Brain microvascular endothelial cell (primary cell): ENCODE measurements at regions not wholly inside any gene's neighbourhood (a gene's known extent, or its start where the extent isn't known, plus 50 kb on each side); places are given as distances from the start of the nearest gene placed in this dataset.
"Not testable (repeated sequence)": the region's sequence is repeated elsewhere in the genome, so short reads cannot be mapped to it uniquely, and the experiment has no call there.

Source experiments
- DNase-seq: peaks from one replicate; pipeline ENCODE4 v3.0.0-alpha.2; 2020
- H3K27ac ChIP-seq: fragments of 250-450 bp; sonication (Bioruptor Pico); 2 replicates; pipeline ENCODE4 v1.5.1; 2020; ENCODE audit warnings: mild to moderate bottlenecking, moderate library complexity
- H3K27me3 ChIP-seq: fragments of 250-450 bp; sonication (Bioruptor Pico); replicated peaks from 2 replicates; pipeline ENCODE4 v1.5.1; 2020; ENCODE audit warnings: mild to moderate bottlenecking
- H3K36me3 ChIP-seq: fragments of 250-450 bp; sonication (Bioruptor Pico); replicated peaks from 2 replicates; pipeline ENCODE4 v1.5.1; 2020; ENCODE audit warnings: mild to moderate bottlenecking
- H3K4me3 ChIP-seq: 2 replicates; pipeline ENCODE4 v1.5.1; 2011; ENCODE audit warnings: low read depth, mild to moderate bottlenecking, control low read depth, low read length, moderate library complexity
- in situ Hi-C: cut with HindIII; loops from 2 replicates; pipeline ENCODE4 v1.10.0; 2017; ENCODE audit warnings: low sequenced_read_pairs, low pct_ligation_motif_present
- TF ChIP-seq, protein P1 (sequence below): IDR thresholded peaks from 2 replicates; pipeline ENCODE4 v1.5.1; 2011; ENCODE audit warnings: low read depth, mild to moderate bottlenecking, moderate library complexity, low read length, control low read depth, inconsistent platforms; ENCODE audit errors: missing control alignments

DNA sequence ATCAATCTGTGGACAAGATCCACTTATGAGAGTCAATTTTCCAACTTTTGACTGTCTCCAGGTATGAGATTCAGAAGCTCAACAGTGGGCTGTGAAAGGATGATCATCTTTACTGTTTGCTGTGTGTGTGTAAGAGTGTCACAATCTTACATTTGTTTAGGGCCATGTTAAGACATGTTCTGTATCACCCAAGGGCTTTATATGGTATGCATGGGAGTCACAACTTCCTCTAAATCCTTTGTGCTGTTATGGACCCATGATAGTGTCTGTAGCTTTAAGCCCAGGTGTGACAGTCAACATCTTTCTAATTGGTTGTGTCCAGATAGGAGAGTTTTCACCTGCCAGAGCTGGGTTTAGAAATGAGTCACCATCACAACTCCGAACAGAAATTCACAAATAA, 70.2 kb downstream of the ZNF726 start:
- H3K27me3 ChIP-seq, H3K27ac ChIP-seq, DNase-seq, in situ Hi-C loops, H3K4me3 ChIP-seq, H3K36me3 ChIP-seq: not testable (repeated sequence)

GRCh38 chr19:23986623-23987022, 71.9 kb downstream of the ZNF726 start:
- in situ Hi-C loops, result no loop called here
- Histone ChIP-seq H3K27me3 (no peaks in the 10 kb centered on the region), H3K36me3 (no peaks in the 10 kb centered on the region), H3K27ac (no peak overlapping the region), H3K4me3 (no peak overlapping the region)
- TF ChIP-seq, protein P1, sequence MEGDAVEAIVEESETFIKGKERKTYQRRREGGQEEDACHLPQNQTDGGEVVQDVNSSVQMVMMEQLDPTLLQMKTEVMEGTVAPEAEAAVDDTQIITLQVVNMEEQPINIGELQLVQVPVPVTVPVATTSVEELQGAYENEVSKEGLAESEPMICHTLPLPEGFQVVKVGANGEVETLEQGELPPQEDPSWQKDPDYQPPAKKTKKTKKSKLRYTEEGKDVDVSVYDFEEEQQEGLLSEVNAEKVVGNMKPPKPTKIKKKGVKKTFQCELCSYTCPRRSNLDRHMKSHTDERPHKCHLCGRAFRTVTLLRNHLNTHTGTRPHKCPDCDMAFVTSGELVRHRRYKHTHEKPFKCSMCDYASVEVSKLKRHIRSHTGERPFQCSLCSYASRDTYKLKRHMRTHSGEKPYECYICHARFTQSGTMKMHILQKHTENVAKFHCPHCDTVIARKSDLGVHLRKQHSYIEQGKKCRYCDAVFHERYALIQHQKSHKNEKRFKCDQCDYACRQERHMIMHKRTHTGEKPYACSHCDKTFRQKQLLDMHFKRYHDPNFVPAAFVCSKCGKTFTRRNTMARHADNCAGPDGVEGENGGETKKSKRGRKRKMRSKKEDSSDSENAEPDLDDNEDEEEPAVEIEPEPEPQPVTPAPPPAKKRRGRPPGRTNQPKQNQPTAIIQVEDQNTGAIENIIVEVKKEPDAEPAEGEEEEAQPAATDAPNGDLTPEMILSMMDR, result no peak
- DNase-seq, result no peak

GRCh38 chr19:23991170-23991569, 76.5 kb downstream of the ZNF726 start:
- peak; percentile 8 for DNase-seq
- TF ChIP-seq, protein P1, result no peak
- in situ Hi-C loops, result no loop called here
- H3K4me3 ChIP-seq, result no peak overlapping the region
- no peaks in the 10 kb centered on the region for H3K27me3 ChIP-seq
- no peaks in the 10 kb centered on the region for H3K36me3 ChIP-seq
- no peak overlapping the region for H3K27ac ChIP-seq

DNA sequence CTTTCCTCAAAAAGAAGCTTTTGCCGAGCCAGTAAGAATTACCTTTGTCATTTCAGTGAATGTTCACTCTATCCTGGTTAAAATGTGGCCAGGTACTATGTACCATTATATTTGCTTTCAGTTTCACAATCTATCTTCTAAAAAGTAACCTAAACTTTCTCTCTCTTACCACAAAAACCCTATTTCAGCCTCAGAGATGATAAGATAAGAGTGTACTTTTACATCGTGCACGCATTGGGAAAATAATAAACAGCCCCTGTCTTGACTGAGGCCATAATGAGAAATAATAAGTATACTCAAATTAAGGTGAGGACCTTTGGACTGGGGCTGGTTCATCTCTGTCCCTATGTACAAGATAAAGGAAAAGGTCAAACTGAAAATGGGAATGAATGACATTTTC, 77.7 kb downstream of the ZNF726 start:
- TF ChIP-seq, protein P1, result no peak
- Histone ChIP-seq H3K27me3 (no peaks in the 10 kb centered on the region), H3K36me3 (no peaks in the 10 kb centered on the region), H3K4me3 (no peak overlapping the region), H3K27ac (no peak overlapping the region)
- in situ Hi-C loops, result no loop called here
- no peak for DNase-seq

DNA sequence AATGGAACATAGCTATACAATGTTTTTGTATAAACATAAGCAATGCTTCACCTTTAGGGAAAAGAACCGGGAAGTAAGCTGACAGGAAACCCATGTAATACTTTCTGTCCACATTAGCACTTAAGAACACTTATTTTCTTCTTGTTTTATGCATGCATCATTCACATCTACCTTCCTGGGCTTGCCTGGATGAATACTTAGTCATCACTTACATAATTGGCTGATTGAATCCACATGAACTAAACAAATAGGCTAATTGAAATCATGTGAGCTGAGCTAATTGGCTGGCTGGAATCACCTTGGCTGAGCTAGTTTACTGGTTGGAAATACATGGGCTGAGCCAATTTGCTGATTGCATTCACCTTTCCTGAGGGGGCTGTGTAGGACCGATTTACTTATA, 78.8 kb downstream of the ZNF726 start:
- DNase-seq, result no peak
- Histone ChIP-seq H3K36me3 (no peaks in the 10 kb centered on the region), H3K27ac (no peak overlapping the region), H3K4me3 (no peak overlapping the region), H3K27me3 (no peaks in the 10 kb centered on the region)
- TF ChIP-seq, protein P1, result no peak
- in situ Hi-C loops, result no loop called here

GRCh38 chr19:23996549-23996948, 81.9 kb downstream of the ZNF726 start:
- TF ChIP-seq, protein P1, result peak; percentile 44
- Histone ChIP-seq H3K36me3 (no peaks in the 10 kb centered on the region), H3K27ac (no peak overlapping the region), H3K4me3 (no peak overlapping the region), H3K27me3 (no peaks in the 10 kb centered on the region)
- no peak for DNase-seq
- in situ Hi-C loops, result no loop called here

GRCh38 chr19:23998568-23998967, 83.9 kb downstream of the ZNF726 start:
- H3K27me3 ChIP-seq, result no peaks in the 10 kb centered on the region
- H3K27ac ChIP-seq, result no peak overlapping the region
- DNase-seq, result no peak
- no peak overlapping the region for H3K4me3 ChIP-seq
- in situ Hi-C loops, result no loop called here
- no peaks in the 10 kb centered on the region for H3K36me3 ChIP-seq
- TF ChIP-seq, protein P1, result no peak
